Esophagus squamous epithelium (tissue), 4 donors: ENCODE measurements at regions not wholly inside any gene's neighbourhood (a gene's known extent, or its start where the extent isn't known, plus 50 kb on each side); places are given as distances from the start of the nearest gene placed in this dataset.

Source experiments
- CTCF ChIP-seq, 6 experiments: fragments of 450-650 bp in 4 of 6; fragments of 200-600 bp in 2 of 6; sonication (generic) in 2 of 6; IDR thresholded peaks; one replicate each; pipeline ENCODE4 v1.5.1; 2016 to 2019; ENCODE audit warnings: antibody characterized with exemption in 6 of 6, mild to moderate bottlenecking in 4 of 6, moderate library complexity in 4 of 6
- POLR2A ChIP-seq, 4 donors: fragments of 450-650 bp; IDR thresholded peaks; one replicate each; pipeline ENCODE4 v1.6.1; 2017; ENCODE audit warnings: antibody characterized with exemption in 4 of 4, mild to moderate bottlenecking in 4 of 4, moderate library complexity in 3 of 4

DNA sequence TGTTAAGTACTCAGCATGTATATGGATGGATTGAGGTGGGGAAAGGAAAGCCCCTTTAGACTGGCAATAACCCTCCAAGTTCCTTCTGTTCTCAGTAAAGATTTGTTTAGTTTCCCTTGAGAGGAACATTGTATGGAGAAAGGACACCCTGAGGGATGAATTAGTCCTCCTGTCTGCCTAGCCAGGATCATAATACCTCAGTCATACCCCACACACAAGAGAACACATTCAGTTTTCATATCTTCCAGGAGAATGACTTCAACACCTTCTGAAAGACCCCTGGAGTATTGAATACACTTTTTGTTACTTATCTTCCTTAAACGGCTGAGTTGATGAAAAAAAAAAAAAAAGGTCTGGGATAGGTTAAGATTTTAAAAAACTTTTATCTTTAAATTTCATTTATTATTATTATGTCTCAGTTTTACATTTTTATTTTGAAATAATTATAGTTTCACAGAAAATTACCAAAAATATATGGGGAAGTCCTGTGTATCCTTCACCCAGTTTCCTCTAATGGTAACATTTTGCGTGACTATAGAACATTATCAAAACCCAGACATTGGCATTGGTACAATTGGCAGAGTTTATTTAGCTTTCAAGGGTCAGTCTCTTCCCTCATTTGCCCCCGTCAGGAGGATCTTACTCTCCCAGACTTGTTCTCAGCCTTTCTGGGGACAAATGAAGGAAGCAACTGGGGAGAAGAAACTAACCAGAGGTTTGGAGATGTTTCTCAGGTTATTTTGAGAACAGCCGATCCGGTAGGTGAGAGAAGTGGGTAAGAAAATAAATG, 88.0 kb downstream of the ACTBL2 start:
- TF ChIP-seq CTCF (IDR thresholded peaks at IDR 0.05) (no peak), POLR2A (IDR thresholded peaks at IDR 0.05) (no peak)
